Stimulated activated CD4-positive, alpha-beta T cell treated with anti-CD3 and anti-CD28 coated beads, TNF-alpha, amount 100 ng/mL, for 1 hour (primary cell): ENCODE measurements at regions not wholly inside any gene's neighbourhood (a gene's known extent, or its start where the extent isn't known, plus 50 kb on each side); places are given as distances from the start of the nearest gene placed in this dataset.

Experiments
- DNase-seq, 3 donors: peaks; one replicate each; pipeline ENCODE4 v3.0.0-alpha.2; 2020; ENCODE audit warnings: low read depth in 3 of 3, low spot score in 1 of 3

DNA sequence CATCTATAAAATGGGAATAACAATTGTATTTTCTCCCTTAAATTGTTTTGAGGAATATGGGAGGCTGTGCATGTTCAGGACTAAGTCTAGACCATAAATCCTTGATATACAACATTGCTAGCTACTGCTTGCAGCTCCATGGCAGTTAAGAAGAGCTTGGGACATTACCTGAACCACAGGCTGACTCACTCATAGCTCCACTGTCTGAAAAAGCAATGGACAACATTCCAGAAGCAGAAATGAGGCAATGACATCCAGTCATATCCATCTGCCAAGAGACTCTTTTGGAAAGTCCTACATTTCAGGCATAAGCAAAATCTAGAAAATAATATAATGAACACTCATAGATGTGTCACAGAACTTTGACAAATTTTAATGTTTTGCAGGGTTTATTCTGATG, 167.3 kb upstream of the LEF1 start:
- DNase-seq = no peak

DNA sequence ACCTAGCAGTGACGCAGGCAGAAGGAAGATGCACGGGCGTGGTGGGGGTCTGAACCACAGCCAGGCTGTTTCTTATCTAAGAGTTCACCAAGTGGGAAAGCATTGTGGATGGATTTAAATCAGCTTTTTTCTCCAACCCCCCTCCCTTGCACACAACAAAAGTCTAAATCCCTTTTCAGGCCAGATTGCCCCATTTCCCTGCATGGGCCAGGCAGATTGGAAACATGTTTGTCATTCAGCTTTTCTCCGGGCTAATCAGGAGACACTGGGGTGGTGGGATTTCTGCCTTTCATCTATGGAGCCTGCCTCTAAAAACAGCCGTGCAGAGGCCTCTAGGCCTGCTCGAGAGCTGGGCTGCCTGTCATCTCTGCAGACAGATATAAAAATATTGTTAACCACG, 166.3 kb upstream of the LEF1 start:
- DNase-seq = no peak

DNA sequence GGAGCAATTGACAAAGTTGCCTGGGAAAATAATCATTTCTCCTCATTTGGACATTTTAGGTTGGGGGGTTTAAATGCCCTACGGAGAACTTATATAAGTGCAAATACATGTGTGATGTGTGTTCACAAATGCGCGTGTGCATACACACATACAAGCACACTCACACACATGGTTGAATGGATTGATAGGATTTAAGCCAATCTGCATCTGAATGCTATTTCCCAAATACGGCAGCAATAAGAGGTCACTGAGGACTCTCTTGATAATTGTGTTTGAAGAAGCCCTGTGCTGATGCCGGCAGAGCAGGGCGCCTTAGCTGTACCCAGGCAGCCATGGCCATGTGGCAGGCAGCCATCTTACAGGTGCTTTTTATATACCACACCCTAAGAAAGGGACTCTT, 165.3 kb upstream of the LEF1 start:
- no peak for DNase-seq

DNA sequence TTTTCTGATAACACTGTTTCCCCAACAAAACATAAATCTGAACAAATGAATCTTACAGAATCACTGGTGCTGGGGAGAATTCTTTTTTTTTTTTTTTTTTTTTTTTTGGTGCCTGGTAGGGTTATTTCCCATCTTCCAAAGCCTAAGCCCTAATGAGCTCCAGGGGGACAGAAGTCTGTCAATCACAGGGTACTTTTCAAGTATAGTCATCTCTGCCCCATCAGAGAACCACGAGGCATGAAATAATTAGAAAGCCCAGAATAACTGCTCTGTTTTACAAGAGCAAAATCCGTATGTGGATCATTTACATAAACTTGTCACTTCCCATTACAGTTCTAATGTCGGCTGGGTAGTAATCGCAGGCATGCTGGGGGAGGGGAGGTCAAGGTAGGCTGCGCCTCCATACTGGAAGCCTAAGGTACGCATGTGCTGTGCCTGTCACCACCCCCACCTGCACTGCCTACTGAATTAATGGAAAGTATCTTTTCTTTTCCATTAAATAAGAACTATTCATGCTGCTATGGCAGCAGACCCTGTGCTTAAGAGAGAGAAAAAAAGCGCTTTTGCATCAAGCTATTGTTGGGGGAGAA, 164.7 kb upstream of the LEF1 start:
- DNase-seq = no peak

DNA sequence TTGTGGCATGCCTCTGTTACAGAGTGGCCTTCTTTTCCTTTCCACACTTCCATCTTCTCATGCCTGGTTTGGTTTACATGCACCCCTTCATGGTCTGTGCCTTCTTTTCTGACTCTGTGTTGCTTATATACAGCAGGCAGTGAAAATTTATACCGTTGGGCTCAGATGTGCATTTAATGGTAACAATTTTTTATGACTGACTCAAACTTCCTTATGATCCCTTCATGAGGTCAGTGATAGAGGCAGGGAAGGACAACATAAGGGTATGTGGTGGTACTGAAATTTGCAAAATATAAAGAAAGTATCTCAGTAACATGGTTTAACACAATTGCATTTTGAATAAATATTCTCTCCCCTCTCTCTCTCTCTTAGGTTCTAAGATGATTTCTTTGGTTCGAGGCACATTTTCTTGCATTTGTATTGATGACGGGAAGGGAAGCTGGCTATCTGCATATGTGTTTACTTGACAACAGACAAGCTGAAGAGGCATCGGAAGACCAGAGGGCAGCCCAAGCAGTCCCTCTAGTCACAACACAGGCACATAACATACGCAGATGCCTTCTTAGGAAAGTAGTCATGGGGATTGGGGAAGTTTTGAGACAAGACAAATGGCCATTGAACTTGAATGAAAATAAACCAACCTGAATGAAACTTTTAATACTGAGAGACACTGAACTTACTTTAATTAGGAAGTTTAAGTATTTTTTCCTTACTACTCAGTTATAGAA, 163.3 kb upstream of the LEF1 start:
- DNase-seq = no peak

DNA sequence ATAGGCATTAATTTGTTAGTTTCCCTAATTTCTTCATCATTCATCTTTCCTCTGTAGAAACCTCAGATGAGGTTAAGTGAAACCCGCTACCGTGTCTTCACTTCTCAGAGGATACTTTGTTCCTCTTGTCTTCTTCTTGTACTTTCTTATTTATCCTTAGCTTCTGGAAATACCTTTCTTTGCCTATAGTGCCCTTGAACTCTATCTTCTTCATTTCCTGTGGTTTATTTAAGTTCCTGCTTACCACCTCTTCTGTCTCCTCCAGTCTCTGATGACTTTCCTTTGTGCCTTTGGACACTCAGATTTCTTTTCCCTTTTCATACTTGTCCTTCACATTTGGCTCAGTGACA, 159.6 kb upstream of the LEF1 start:
- no peak for DNase-seq

DNA sequence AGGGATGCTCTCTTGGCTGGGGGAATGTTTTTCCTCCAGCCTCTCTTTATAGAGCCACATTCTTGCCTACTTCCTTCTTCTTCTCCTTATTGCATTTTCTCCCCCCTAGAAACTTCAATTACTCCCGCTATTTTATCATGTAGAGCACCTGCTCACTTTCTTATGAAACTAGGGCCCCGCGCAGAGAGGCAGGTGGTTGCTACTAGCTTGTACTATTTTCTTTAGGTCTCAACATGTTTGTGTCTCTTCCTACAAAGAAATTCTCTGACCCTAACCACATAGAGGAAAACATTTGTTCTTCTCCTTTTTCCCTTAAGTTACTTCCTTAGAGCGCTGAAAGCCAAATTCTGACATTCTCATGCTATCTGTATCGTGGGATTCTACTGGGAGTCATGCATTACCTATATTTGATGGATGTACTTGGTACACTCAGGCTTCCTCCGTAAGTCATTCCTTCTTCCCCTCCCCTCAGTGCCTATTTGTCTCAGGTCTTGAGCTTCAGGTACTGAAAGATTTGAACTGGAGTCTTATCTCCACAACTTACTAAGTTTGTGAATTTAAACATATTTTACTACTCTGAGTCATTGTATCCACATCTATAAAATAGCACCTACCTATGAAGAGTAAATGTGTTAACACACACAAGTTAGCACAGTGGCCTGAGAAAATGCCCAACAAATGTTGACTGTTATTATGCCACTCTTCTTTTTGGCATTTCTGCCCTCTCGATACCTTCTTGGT, 159.1 kb upstream of the LEF1 start:
- DNase-seq = no peak

DNA sequence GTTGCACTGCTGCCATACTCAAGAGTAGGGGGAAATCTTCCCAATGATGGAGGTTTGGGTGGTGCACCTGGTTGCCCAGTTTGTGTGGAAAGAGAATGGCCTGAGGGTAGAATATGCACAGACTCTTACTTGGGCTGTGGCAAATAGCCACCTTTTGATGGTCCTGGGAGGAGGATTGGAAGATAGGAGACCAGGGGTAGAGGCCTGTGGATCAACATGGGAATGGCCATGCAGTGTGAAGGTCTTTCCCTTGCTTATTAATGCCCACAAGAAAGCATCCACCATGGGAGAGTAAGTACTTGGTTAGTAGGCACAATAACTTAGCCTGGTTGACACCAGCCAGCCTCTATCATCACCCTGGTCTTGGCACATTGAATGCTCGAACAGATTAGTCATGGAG, 156.8 kb upstream of the LEF1 start:
- DNase-seq = no peak

DNA sequence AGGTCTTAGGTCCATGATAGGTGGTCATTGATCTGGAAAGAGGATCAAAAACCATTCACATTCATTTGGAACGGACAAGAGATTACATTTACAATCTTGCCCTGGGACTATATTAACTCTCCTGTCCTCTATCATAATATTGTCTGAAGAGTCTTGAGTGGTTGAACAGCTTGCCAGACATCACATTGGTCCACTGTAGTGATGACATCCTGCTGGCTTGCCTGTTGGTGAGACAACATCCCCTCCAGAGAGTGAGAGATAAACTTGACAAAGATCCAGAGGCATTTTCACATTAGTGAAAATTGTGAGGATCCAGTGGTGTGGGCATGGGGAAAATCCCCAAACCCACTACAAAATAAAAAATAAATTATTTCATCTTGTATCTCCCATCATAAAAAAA, 155.7 kb upstream of the LEF1 start:
- no peak for DNase-seq

DNA sequence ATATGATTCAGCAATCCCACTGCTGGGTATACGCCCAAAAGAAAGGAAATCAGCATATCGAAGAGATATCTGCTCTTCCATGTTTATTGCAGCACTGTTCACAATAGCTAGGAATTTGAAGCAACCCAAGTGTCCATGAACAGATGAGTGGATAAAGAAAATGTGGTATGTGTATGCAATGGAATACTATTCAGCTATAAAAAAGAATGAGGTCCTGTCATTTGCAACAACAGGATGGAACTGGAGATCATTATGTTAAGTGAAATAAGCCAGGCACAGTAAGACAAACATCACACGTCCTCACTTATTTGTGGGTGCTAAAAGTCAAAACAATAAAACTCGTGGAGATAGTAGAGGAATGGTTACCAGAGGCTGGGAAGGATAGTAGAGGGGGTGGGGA, 153.8 kb upstream of the LEF1 start:
- no peak for DNase-seq

DNA sequence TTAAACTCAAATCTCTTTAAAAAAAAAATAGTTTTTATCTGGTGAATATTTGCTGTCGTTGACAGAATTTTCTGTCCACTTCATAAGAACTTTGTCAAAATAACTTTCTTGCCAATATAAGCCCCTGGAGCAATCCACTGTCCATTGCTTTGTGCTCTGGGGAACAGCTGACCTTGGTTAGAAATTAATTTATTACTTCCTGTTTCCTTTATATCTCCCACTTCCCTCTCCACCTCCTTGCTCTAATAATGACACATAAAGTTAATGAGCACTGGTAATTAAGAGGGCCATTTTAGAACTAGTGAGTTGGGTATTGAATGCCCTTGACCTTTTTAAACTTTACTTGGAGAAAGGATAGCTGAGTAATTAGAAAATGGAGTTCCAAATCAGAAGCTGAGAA, 151.3 kb upstream of the LEF1 start:
- no peak for DNase-seq

DNA sequence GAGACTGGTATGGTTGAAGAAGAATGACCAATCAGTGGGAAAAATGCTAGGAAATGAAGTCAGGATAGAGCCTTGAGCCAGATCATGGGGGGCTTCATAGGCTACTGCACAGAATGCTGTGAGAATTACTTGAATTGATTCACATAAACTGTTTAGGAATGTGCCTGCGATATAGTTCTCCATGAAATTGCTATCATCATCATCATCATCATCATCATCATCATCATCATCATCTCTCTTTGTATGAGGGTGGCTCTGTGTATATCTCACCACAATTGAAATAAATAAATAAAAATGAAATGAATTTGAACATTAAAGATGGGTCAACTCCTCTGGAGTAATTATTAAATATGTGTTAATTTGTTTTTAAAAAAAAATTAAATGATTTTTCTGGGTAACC, 148.6 kb upstream of the LEF1 start:
- no peak for DNase-seq

DNA sequence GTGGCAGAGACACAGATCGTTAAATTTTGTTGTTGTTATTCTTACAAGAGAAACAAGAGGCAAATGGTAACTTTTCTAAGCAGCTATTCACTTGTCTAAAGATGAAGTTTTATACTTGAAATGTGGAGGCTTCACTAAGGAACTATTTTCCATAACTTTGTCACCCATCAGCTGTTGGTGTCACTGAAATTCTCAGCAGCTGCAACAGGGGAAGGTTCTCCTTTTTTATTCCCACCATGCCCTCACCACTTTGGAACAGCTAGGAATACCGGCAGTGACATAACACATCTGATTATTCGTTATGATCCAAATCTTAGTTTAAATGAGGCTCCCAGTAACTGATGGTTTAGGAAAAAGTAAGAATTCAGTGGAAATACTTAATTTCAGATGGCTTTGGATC, 147.0 kb upstream of the LEF1 start:
- no peak for DNase-seq

DNA sequence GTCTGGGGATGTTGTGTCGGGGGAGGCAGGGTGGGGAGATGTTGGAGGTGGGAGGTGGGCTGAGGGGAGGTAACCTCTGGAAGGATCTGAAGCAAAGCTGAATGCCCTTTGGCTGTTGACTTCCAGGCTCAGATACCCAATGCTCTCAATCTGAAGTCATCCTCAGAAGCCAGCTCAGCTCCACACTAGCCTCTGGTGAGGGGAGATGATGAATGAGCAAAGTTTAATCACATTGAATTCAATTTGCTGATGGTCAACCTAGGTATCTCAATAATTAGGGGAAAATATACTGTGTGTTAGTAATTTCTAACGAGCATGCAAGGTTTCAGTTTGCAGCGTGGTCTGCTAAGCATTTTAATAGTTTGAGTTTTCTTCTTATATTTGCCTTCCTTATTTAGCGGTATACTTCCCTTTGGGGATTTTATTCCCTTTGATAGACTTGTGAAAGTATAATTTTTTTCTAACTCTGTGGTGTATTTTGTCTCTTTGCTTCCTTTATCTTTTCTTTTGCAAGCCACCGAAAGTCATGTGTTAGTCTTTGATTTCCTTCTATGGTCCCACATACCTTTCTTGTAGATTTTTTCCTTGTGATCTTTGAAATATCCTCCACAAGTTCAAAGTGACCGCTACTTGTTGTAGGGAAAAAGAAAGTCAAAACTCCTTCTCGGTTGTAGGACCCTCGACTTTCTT, 146.3 kb upstream of the LEF1 start:
- DNase-seq = no peak

DNA sequence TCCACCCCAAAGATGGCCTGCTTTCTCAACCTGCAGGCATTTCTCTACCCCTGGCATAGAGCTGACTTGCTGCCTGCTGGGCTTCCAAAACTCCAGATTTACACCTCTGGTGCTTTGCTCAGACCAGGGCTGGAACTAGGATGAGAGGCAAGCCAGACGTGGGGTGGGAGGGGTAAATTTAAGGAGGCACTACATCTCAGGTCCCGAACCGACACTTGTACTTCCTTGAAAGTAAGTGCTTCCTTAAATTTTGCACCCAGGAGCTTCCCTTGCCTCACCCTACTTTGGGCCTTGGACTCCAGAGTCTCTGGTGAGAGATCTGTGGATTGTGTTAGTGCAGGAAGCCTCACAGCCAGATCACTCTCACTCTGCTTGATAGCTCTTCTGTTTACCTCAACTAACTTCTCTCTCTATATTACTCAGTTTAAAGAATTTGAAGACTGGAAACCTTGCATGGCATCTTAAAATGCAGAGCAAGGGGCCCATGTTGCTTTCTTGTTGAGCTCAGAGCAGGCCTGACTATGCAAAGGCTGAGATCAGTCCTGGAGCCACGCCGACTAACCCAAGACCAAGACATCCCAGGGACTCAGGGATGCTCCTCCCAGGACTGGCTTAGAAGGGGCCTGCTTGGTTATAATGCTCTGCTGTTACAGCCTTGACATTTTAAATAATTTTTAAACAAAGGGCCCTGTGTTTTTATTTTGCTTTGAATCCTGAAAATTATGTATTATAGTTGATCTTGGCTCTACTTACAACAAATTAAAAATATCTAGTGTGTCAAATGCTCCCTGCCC, 145.0 kb upstream of the LEF1 start:
- no peak for DNase-seq

DNA sequence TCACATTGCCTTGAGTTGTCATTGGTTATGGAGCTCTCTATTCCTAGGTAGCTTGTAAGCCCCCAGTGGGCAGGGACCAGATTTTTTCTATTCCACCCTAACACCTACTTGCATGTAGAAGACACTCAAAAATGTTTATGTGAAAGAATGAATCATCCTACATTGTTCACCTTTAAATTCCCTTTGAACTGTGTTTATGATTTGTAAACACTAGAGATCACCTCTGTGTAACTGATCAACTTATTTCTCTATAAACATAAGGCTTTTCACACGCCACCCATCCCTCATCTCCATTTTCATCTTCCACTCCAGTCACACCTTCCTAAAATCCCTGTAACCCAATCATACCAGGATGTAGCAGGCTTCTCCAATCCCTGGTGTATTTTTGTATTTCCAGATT, 142.6 kb upstream of the LEF1 start:
- no peak for DNase-seq

DNA sequence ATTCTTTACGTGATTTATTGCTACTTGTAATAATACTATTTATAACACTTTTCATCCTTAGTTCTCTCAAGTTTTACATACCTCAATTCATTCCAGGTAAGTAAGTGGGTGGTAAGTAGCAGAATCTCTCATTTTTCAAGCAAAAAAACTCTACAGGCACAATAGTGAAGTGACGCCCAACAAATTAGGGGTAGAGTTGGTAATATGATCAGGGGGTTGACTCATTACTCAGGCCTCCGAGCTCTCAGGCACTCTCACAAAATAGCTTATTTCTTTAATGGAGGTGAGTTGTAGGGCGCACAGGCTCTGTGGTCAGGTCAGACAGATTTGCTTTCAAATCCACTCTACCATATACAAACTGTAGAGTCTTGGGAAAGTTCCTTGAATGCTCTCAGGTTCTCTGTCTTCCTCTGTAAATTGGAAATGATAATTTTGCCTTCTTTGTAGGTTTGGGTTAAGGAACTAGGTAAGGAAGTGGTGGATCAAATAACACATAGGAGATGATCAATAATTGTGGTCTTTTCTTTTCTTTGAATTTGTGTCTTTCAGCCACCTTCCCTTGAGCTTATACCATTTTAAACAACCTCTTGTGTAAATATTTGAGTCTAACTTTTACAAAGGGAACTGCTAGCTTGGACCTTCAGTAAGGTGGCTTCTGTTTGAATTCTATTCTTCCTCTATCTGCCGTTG, 134.9 kb upstream of the LEF1 start:
- no peak for DNase-seq

DNA sequence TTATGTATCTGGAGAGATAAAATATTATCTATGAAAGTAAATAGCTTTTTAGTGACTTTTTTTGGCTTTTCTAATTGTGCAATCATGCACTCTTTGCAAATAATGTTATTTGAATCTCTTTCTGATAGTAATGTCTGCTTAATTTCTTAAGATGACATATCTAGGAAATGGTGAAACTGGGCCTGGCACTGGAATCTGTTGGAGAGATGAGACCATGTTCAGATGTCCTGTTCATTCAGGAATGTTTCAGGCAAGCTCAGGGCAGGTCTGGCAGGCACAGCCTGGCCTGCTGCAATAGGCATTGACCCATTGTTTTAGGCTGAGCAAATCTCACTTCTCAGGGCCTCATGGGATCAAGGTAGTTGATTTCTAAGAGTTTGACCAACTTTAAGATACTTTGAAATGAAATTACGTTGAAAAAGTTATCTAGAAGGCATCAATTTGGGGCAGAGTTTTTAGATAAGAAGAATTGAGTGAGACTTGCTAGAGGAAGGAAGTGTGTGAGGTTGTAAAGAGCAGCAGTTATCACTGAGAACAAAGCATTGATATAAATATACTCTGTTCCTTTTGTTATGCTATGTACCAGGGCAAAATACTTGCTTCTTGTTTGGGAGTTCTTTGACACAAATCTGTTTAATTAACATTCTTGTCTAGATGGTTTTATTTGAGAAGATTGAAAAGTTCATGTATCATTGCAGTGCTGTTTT, 133.0 kb upstream of the LEF1 start:
- DNase-seq = no peak

DNA sequence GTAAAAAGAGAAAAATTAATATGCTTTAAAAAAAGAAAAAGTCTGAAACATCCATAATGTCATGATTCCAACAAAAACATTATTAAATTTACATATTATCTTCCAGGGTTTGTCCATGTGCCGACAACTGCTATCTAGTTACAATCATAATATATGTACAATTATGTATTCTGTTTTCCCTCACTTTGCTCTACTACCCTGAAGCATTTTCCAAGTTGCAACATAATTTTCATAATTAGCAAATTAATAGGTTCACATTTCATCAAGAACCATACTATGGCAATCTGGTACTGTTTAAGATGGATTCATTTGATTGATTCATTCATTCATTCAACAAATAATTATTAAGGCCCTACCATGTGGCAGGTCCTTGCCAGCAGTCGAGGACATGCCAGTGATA, 128.9 kb upstream of the LEF1 start:
- no peak for DNase-seq

DNA sequence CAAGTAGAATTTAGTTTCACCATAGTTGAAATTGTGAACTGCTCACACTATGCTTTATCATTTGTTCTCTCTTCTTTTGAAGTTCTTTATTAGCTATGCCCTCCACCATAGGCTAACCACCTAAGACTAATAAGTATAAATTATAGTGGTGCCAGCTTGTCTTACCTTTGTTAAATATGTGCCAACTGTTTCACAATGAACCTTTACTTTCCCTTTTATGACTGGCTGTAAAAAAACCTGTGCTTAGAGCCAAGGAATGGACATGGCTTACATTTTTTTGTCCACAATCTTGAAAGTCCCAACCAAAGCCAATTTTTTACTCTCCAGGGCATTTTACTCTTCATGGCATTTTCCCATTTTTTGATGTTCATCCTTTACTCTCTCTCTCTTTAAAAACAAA, 123.5 kb upstream of the LEF1 start:
- no peak for DNase-seq
